GM12878 (cell line): ENCODE measurements at regions not wholly inside any gene's neighbourhood (a gene's known extent, or its start where the extent isn't known, plus 50 kb on each side); places are given as distances from the start of the nearest gene placed in this dataset.

Experiments
- BRCA1 ChIP-seq: IDR thresholded peaks from 2 replicates; pipeline ENCODE4 v1.6.1; 2011; ENCODE audit warnings: low read depth, low read length, improper control_type of control experiment
- LARP7 ChIP-seq: fragments of 450-650 bp; IDR thresholded peaks from 2 replicates; pipeline ENCODE4 v1.6.1; 2017; ENCODE audit warnings: mild to moderate bottlenecking
- NR2C2 ChIP-seq: IDR thresholded peaks from 2 replicates; pipeline ENCODE4 v1.6.1; 2011; ENCODE audit warnings: borderline replicate concordance, low read depth; ENCODE audit not compliant: control insufficient read depth, insufficient read length
- RAD21 ChIP-seq: IDR thresholded peaks from 2 replicates; pipeline ENCODE4 v1.6.1; 2011; ENCODE audit warnings: mild to moderate bottlenecking, low read depth, low read length, moderate library complexity; ENCODE audit not compliant: insufficient read depth

- TF ChIP-seq NR2C2: no peak
- no peak for TF ChIP-seq RAD21
- TF ChIP-seq BRCA1: no peak
- no peak for TF ChIP-seq LARP7
These were observed 283.1 kb upstream of the NRP1 start for GRCh38 chr10:33617381-33618080.
